ENCODE measurements at regions not wholly inside any gene's neighbourhood (a gene's known extent, or its start where the extent isn't known, plus 50 kb on each side); places are given as distances from the start of the nearest gene placed in this dataset.

- TF ChIP-seq CTCF (IDR thresholded peaks at IDR 0.05; ENCODE audit: low read length): no peak
- TF ChIP-seq EZH2 (optimal IDR thresholded peaks at IDR 0.05; ENCODE audit: low read depth, low read length): no peak
- no peak for TF ChIP-seq EZH2phosphoT487 (IDR thresholded peaks at IDR 0.05; ENCODE audit: low read length)
- peaks cover 51% of the 10 kb centered on the region for H3K4me1 ChIP-seq (ENCODE audit: low read length)
- no peaks in the 10 kb centered on the region for H3K9me3 ChIP-seq (replicated peaks; ENCODE audit: insufficient read depth, low read length)
- H4K20me1 ChIP-seq (ENCODE audit: insufficient read depth, low read length): no peaks in the 10 kb centered on the region
- no peak for DNase-seq
- H3K36me3 ChIP-seq (replicated peaks; ENCODE audit: insufficient read depth, low read length): no peaks in the 10 kb centered on the region
- peak overlapping the region; percentile 12; the same call in 1 of the 2 replicates for H3K4me3 ChIP-seq (ENCODE audit: low read length)
- peak overlapping the region; percentile 57 for H3K4me2 ChIP-seq (ENCODE audit: low read depth, low read length)
- H2AFZ ChIP-seq (ENCODE audit: low read length): peak overlapping the region; percentile 29
- no peaks in the 10 kb centered on the region for H3K27me3 ChIP-seq (replicated peaks; ENCODE audit: insufficient read depth, low read length)
- 0 out of 2 replicates have a peak, but pooled peaks cover 6% of the 10 kb centered on the region for H3K79me2 ChIP-seq (ENCODE audit: low read length)
- H3K27ac ChIP-seq (ENCODE audit: low read length): peak overlapping the region; percentile 75
- peak overlapping the region; percentile 25 for H3K9ac ChIP-seq (ENCODE audit: low read length)
- H3K9me2 ChIP-seq (replicated peaks; ENCODE audit: insufficient read depth, low read length): no peaks in the 10 kb centered on the region
- peaks cover 10% of the 10 kb centered on the region for H3F3A ChIP-seq (ENCODE audit: insufficient read depth, low read length)
Measured at GRCh38 chr6:108797951-108798669, 50.1 kb upstream of the ARMC2 start.
